HCEC 1CT (cell line): ENCODE measurements at regions not wholly inside any gene's neighbourhood (a gene's known extent, or its start where the extent isn't known, plus 50 kb on each side); places are given as distances from the start of the nearest gene placed in this dataset.
"Not testable (repeated sequence)": the region's sequence is repeated elsewhere in the genome, so short reads cannot be mapped to it uniquely, and the experiment has no call there.

Source experiments
- DNase-seq: peaks from one replicate; pipeline ENCODE4 v3.0.0-alpha.2; 2017

GRCh38 chr4:14902342-14902741 is 99.9 kb upstream of the CPEB2 start:
- no peak for DNase-seq

- no peak for DNase-seq
These were observed 99.0 kb upstream of the CPEB2 start for GRCh38 chr4:14903321-14903720.

GRCh38 chr4:14906805-14907204 is 95.5 kb upstream of the CPEB2 start:
- DNase-seq = no peak

GRCh38 chr4:14908635-14909034 is 93.6 kb upstream of the CPEB2 start:
- DNase-seq = peak; percentile 22

- DNase-seq = no peak
These were observed 91.9 kb upstream of the CPEB2 start for GRCh38 chr4:14910411-14910810.

GRCh38 chr4:14912426-14912825 is 89.9 kb upstream of the CPEB2 start:
- no peak for DNase-seq

- no peak for DNase-seq
These were observed 87.3 kb upstream of the CPEB2 start for GRCh38 chr4:14915018-14915417.

- peak; percentile 56 for DNase-seq
These were observed 85.6 kb upstream of the CPEB2 start for GRCh38 chr4:14916554-14917297.

- DNase-seq = no peak
These were observed 85.0 kb upstream of the CPEB2 start for GRCh38 chr4:14917298-14917633.

GRCh38 chr4:14918336-14918735 is 83.9 kb upstream of the CPEB2 start:
- no peak for DNase-seq

GRCh38 chr4:14919785-14920184 is 82.5 kb upstream of the CPEB2 start:
- no peak for DNase-seq

- no peak for DNase-seq
These were observed 82.0 kb upstream of the CPEB2 start for GRCh38 chr4:14920237-14920636.

- no peak for DNase-seq
These were observed 81.4 kb upstream of the CPEB2 start for GRCh38 chr4:14920759-14921320.

- DNase-seq = not testable (repeated sequence)
These were observed 80.5 kb upstream of the CPEB2 start for GRCh38 chr4:14921781-14922180.

GRCh38 chr4:14924076-14924811 is 78.0 kb upstream of the CPEB2 start:
- no peak for DNase-seq

GRCh38 chr4:14924812-14925344 is 77.4 kb upstream of the CPEB2 start:
- DNase-seq = no peak

GRCh38 chr4:14925471-14925870 is 76.8 kb upstream of the CPEB2 start:
- DNase-seq = no peak

GRCh38 chr4:14926368-14926767 is 75.9 kb upstream of the CPEB2 start:
- no peak for DNase-seq

GRCh38 chr4:14928035-14928434 is 74.2 kb upstream of the CPEB2 start:
- DNase-seq = no peak

GRCh38 chr4:14929669-14930068 is 72.6 kb upstream of the CPEB2 start:
- no peak for DNase-seq

- no peak for DNase-seq
These were observed 67.4 kb upstream of the CPEB2 start for GRCh38 chr4:14934704-14935390.

GRCh38 chr4:14943749-14944148 is 58.5 kb upstream of the CPEB2 start:
- DNase-seq = no peak

- DNase-seq = no peak
These were observed 49.9 kb upstream of the CPEB2 start for GRCh38 chr4:14952352-14952751.
